ENCODE measurements at regions not wholly inside any gene's neighbourhood (a gene's known extent, or its start where the extent isn't known, plus 50 kb on each side); places are given as distances from the start of the nearest gene placed in this dataset.

- TF ChIP-seq, protein P1, sequence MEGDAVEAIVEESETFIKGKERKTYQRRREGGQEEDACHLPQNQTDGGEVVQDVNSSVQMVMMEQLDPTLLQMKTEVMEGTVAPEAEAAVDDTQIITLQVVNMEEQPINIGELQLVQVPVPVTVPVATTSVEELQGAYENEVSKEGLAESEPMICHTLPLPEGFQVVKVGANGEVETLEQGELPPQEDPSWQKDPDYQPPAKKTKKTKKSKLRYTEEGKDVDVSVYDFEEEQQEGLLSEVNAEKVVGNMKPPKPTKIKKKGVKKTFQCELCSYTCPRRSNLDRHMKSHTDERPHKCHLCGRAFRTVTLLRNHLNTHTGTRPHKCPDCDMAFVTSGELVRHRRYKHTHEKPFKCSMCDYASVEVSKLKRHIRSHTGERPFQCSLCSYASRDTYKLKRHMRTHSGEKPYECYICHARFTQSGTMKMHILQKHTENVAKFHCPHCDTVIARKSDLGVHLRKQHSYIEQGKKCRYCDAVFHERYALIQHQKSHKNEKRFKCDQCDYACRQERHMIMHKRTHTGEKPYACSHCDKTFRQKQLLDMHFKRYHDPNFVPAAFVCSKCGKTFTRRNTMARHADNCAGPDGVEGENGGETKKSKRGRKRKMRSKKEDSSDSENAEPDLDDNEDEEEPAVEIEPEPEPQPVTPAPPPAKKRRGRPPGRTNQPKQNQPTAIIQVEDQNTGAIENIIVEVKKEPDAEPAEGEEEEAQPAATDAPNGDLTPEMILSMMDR (optimal IDR thresholded peaks at IDR 0.05 in 1 of 3, IDR thresholded peaks at IDR 0.05 in 1 of 3, conservative IDR thresholded peaks at IDR 0.05 in 1 of 3; ENCODE audit: extremely low read depth in 1 of 3, insufficient read depth in 2 of 3, low read length in 3 of 3): peak; percentile 27 to 56 (median 38)
- no peak for TF ChIP-seq EZH2 (IDR thresholded peaks at IDR 0.05; ENCODE audit: low read length)
These were observed 241.3 kb downstream of the PAX3 start for GRCh38 chr2:222057347-222058073.

All from keratinocyte (primary cell).